ENCODE measurements at regions not wholly inside any gene's neighbourhood (a gene's known extent, or its start where the extent isn't known, plus 50 kb on each side); places are given as distances from the start of the nearest gene placed in this dataset.

GRCh38 chr13:21228738-21229137 lies 52.3 kb downstream of the MRPL57 start:
- H3K27ac ChIP-seq = no peak overlapping the region
- intact Hi-C loops (cut with DNase I; ENCODE audit: low total_unique reads) (no loop called here), in situ Hi-C loops (cut with MboI; ENCODE audit: low pct_ligation_motif_present in 1 of 4, low pct_unique_long_range_greater_than_20kb in 1 of 4, low sequenced_read_pairs in 3 of 4) (no loop called here)
- H3K36me3 ChIP-seq = no peaks in the 10 kb centered on the region
- H3K27me3 ChIP-seq = no peaks in the 10 kb centered on the region
- TF ChIP-seq POLR2AphosphoS5 (IDR thresholded peaks at IDR 0.05) = no peak
- H3K4me3 ChIP-seq = no peak overlapping the region
- no peak for DNase-seq
- H3K4me1 ChIP-seq = no peaks in the 10 kb centered on the region
- 70 to 92% methylated on average over 2 to 3 of the region's 3 CpGs for WGBS, 2 donors (ENCODE audit: low coverage in 1 of 2)
- no peaks in the 10 kb centered on the region for H3K9me3 ChIP-seq

GRCh38 chr13:21229241-21230024 lies 53.0 kb downstream of the MRPL57 start:
- Histone ChIP-seq H3K36me3 (no peaks in the 10 kb centered on the region), H3K27ac (no peak overlapping the region), H3K4me3 (no peak overlapping the region), H3K4me1 (no peaks in the 10 kb centered on the region), H3K9me3 (no peaks in the 10 kb centered on the region), H3K27me3 (no peaks in the 10 kb centered on the region)
- intact Hi-C loops (cut with DNase I; ENCODE audit: low total_unique reads) (no loop called here), in situ Hi-C loops (cut with MboI; ENCODE audit: low pct_ligation_motif_present in 1 of 4, low pct_unique_long_range_greater_than_20kb in 1 of 4, low sequenced_read_pairs in 3 of 4) (no loop called here)
- WGBS, 2 donors (ENCODE audit: low coverage in 1 of 2) = 85% methylated on average over 6 of the region's 7 CpGs; no CpG with 5 or more reads in 1 of the 2 donors
- no peak for TF ChIP-seq POLR2AphosphoS5 (IDR thresholded peaks at IDR 0.05)
- TF ChIP-seq POLR2A (IDR thresholded peaks at IDR 0.05) = no peak
- TF ChIP-seq EP300 (IDR thresholded peaks at IDR 0.05; ENCODE audit: low read depth) = no peak
- TF ChIP-seq CTCF (IDR thresholded peaks at IDR 0.05) = no peak
- DNase-seq = no peak

GRCh38 chr13:21230516-21230915 lies 54.1 kb downstream of the MRPL57 start:
- in situ Hi-C loops (cut with MboI; ENCODE audit: low pct_ligation_motif_present in 1 of 4, low pct_unique_long_range_greater_than_20kb in 1 of 4, low sequenced_read_pairs in 3 of 4) (no loop called here), intact Hi-C loops (cut with DNase I; ENCODE audit: low total_unique reads) (no loop called here)
- no peaks in the 10 kb centered on the region for H3K36me3 ChIP-seq
- no peaks in the 10 kb centered on the region for H3K27me3 ChIP-seq
- no peak for DNase-seq
- H3K4me1 ChIP-seq = no peaks in the 10 kb centered on the region
- 75 to 79% methylated on average over 2 to 3 of the region's 3 CpGs for WGBS, 2 donors (ENCODE audit: low coverage in 1 of 2)
- TF ChIP-seq POLR2A (IDR thresholded peaks at IDR 0.05) (no peak), EP300 (IDR thresholded peaks at IDR 0.05; ENCODE audit: low read depth) (no peak), POLR2AphosphoS5 (IDR thresholded peaks at IDR 0.05) (no peak), CTCF (IDR thresholded peaks at IDR 0.05) (no peak)
- H3K27ac ChIP-seq = no peak overlapping the region
- no peak overlapping the region for H3K4me3 ChIP-seq
- H3K9me3 ChIP-seq = no peaks in the 10 kb centered on the region

GRCh38 chr13:21231426-21231940 lies 55.0 kb downstream of the MRPL57 start:
- TF ChIP-seq POLR2AphosphoS5 (IDR thresholded peaks at IDR 0.05) = no peak
- no peak for TF ChIP-seq POLR2A (IDR thresholded peaks at IDR 0.05)
- no peak for TF ChIP-seq CTCF (IDR thresholded peaks at IDR 0.05)
- no peak for TF ChIP-seq EP300 (IDR thresholded peaks at IDR 0.05; ENCODE audit: low read depth)
- in situ Hi-C loops (cut with MboI; ENCODE audit: low pct_ligation_motif_present in 1 of 4, low pct_unique_long_range_greater_than_20kb in 1 of 4, low sequenced_read_pairs in 3 of 4) (no loop called here), intact Hi-C loops (cut with DNase I; ENCODE audit: low total_unique reads) (no loop called here)

More at GRCh38 chr13:21231426-21231940, 55.0 kb downstream of the MRPL57 start:
- Histone ChIP-seq H3K9me3 (no peaks in the 10 kb centered on the region), H3K4me1 (no peaks in the 10 kb centered on the region), H3K27ac (no peak overlapping the region), H3K27me3 (no peaks in the 10 kb centered on the region), H3K36me3 (no peaks in the 10 kb centered on the region), H3K4me3 (no peak overlapping the region)
- WGBS, 2 donors (ENCODE audit: low coverage in 1 of 2) = 73 to 79% methylated on average over 2 to 5 of the region's 5 CpGs
- no peak for DNase-seq
